B cell (primary cell): ENCODE measurements at regions not wholly inside any gene's neighbourhood (a gene's known extent, or its start where the extent isn't known, plus 50 kb on each side); places are given as distances from the start of the nearest gene placed in this dataset.

Experiments
- ATAC-seq: fragments of 200-7000 bp; cut with Tn5 transposase; one replicate; pipeline ENCODE4 v1.10.0; 2021; ENCODE audit warnings: low read depth, mild to moderate bottlenecking, moderate number of reproducible peaks, moderate library complexity
- CTCF ChIA-PET: fragments of 350-600 bp; sonication (Branson Sonifier 250); formaldehyde crosslinking; loops from one replicate; lab custom pipeline; 2021; ENCODE audit warnings: antibody characterized with exemption, inconsistent platforms; lab: Charles Lee
- POLR2A ChIA-PET: fragments of 350-600 bp; sonication (Branson Sonifier 250); formaldehyde crosslinking; loops from one replicate; lab custom pipeline; 2021; ENCODE audit warnings: antibody characterized with exemption; lab: Charles Lee
- DNase-seq: peaks from one replicate; pipeline ENCODE4 v3.0.0; 2013
- H2AFZ ChIP-seq: 2 replicates; pipeline ENCODE4 v1.6.1; 2012; ENCODE audit warnings: mild to moderate bottlenecking, low read depth, low read length; ENCODE audit not compliant: insufficient read depth, poor library complexity, severe bottlenecking
- H3K27ac ChIP-seq, 2 donors: 1 replicate in 1 of 2; 2 replicates in 1 of 2; pipeline ENCODE4 v1.5.1; 2012 to 2013; ENCODE audit warnings: low read length in 2 of 2, mild to moderate bottlenecking in 2 of 2, moderate library complexity in 1 of 2
- H3K27me3 ChIP-seq, 4 experiments: fragments of 200-600 bp in 1 of 4; sonication (generic) in 1 of 4; replicated peaks in 1 of 4; 1 replicate in 2 of 4; 2 replicates in 2 of 4; pipeline versions ENCODE4 v1.6.1 to v1.7.0; 2013 to 2016; ENCODE audit warnings: low read length in 3 of 4, mild to moderate bottlenecking in 2 of 4, mixed read lengths in 1 of 4, moderate library complexity in 1 of 4; ENCODE audit not compliant: insufficient read depth in 4 of 4, control insufficient read depth in 3 of 4; ENCODE audit errors: control extremely low read depth in 1 of 4
- H3K36me3 ChIP-seq, 2 experiments: replicated peaks in 1 of 2; 1 replicate in 1 of 2; 2 replicates in 1 of 2; pipeline versions ENCODE4 v1.6.1 to v1.7.1; 2013; ENCODE audit warnings: low read length in 1 of 2; ENCODE audit not compliant: insufficient read depth in 2 of 2, control insufficient read depth in 1 of 2; ENCODE audit errors: control extremely low read depth in 1 of 2, extremely low read depth in 1 of 2
- H3K4me1 ChIP-seq, 2 donors: fragments of 200-600 bp in 1 of 2; sonication (generic) in 1 of 2; 1 replicate in 1 of 2; 2 replicates in 1 of 2; pipeline versions ENCODE4 v1.5.1 to v1.6.1; 2013 to 2017; ENCODE audit warnings: low read length in 2 of 2; ENCODE audit not compliant: control insufficient read depth in 2 of 2, insufficient read depth in 2 of 2
- H3K4me2 ChIP-seq: replicated peaks from 2 replicates; pipeline ENCODE3; 2012; ENCODE audit warnings: mild to moderate bottlenecking, low read depth, low read length; ENCODE audit not compliant: poor library complexity, severe bottlenecking
- H3K4me3 ChIP-seq, 5 experiments: fragments of 200-600 bp in 1 of 5; sonication (generic) in 1 of 5; 1 replicate in 3 of 5; 2 replicates in 2 of 5; pipeline versions ENCODE4 v1.5.1 to v1.7.0; 2011 to 2016; ENCODE audit warnings: low read length in 4 of 5, mild to moderate bottlenecking in 4 of 5, low read depth in 2 of 5, control low read depth in 1 of 5, moderate library complexity in 1 of 5; ENCODE audit not compliant: insufficient read depth in 1 of 5; ENCODE audit errors: control extremely low read depth in 1 of 5, extremely low read depth in 1 of 5
- H3K79me2 ChIP-seq: fragments of 200-600 bp; sonication (generic); one replicate; pipeline ENCODE4 v1.6.0; 2016; ENCODE audit warnings: low read length; ENCODE audit not compliant: control insufficient read depth, insufficient read depth
- H3K9ac ChIP-seq: fragments of 200-600 bp; sonication (generic); 2 replicates; pipeline ENCODE4 v1.6.1; 2017; ENCODE audit warnings: mild to moderate bottlenecking, low read length, moderate library complexity
- H3K9me3 ChIP-seq, 3 donors: one replicate each; pipeline versions ENCODE4 v1.6.1 to v1.7.1; 2013; ENCODE audit warnings: low read length in 2 of 3; ENCODE audit not compliant: control insufficient read depth in 2 of 3, insufficient read depth in 1 of 3; ENCODE audit errors: control extremely low read depth in 1 of 3
- H4K20me1 ChIP-seq: 2 replicates; pipeline ENCODE4 v1.6.0; 2012; ENCODE audit warnings: mild to moderate bottlenecking, low read length; ENCODE audit not compliant: insufficient read depth, control insufficient read depth, poor library complexity, severe bottlenecking
- H3K27ac Mint-ChIP-seq: one replicate; pipeline ENCODE4 v1.8.0; 2021; ENCODE audit warnings: mixed read lengths
- H3K27me3 Mint-ChIP-seq: one replicate; pipeline ENCODE4 v1.8.0; 2021; ENCODE audit warnings: mixed read lengths
- H3K4me1 Mint-ChIP-seq: one replicate; pipeline ENCODE4 v1.8.0; 2021; ENCODE audit warnings: mixed read lengths
- H3K4me3 Mint-ChIP-seq: one replicate; pipeline ENCODE4 v1.8.0; 2021; ENCODE audit warnings: mixed read lengths
- H3K9me3 Mint-ChIP-seq: one replicate; pipeline ENCODE4 v1.8.0; 2022; ENCODE audit warnings: mixed read lengths; ENCODE audit not compliant: insufficient read depth
- CTCF ChIP-seq: fragments of 200-600 bp; IDR thresholded peaks from one replicate; pipeline ENCODE4 v1.8.0; 2022; ENCODE audit warnings: antibody characterized with exemption, mild to moderate bottlenecking
- EZH2 ChIP-seq: IDR thresholded peaks from 2 replicates; pipeline ENCODE4 v1.6.1; 2012; ENCODE audit warnings: borderline replicate concordance, low read depth, mild to moderate bottlenecking, moderate library complexity, low read length; ENCODE audit not compliant: insufficient read depth, poor library complexity, severe bottlenecking
- WGBS: methylation state at CpG from one replicate; pipeline ENCODE4 v1.1.5; 2013; ENCODE audit warnings: missing lambda C conversion rate; ENCODE audit not compliant: insufficient coverage; 5-methylcytosine and 5-hydroxymethylcytosine counted together
- intact Hi-C: fragments of 100-400 bp; cut with micrococcal nuclease; formaldehyde crosslinking; loops from one replicate; pipeline ENCODE4 v1.10.0; 2022

GRCh38 chr16:60261425-60261824 lies 1527.3 kb upstream of the GOT2 start:
- WGBS = no CpG with 5 or more reads among the region's 1 CpG
- H3K4me2 ChIP-seq = no peak overlapping the region
- no peak for ATAC-seq
- intact Hi-C loops = no loop called here
- CTCF ChIA-PET = no interaction called here
- Mint-ChIP-seq H3K4me3 (no peak overlapping the region), H3K27me3 (no peaks in the 10 kb centered on the region), H3K27ac (no peak overlapping the region), H3K9me3 (peaks cover 3% of the 10 kb centered on the region), H3K4me1 (no peaks in the 10 kb centered on the region)
- POLR2A ChIA-PET = no interaction called here
- no peak overlapping the region for H3K4me3 ChIP-seq
- H4K20me1 ChIP-seq = no peaks in the 10 kb centered on the region
- H3K36me3 ChIP-seq = no peaks in the 10 kb centered on the region
- no peaks in the 10 kb centered on the region for H3K4me1 ChIP-seq
- no peaks in the 10 kb centered on the region for H3K79me2 ChIP-seq
- TF ChIP-seq CTCF = no peak
- no peak for TF ChIP-seq EZH2
- DNase-seq = no peak
- H3K9me3 ChIP-seq = no peaks in the 10 kb centered on the region
- H2AFZ ChIP-seq = no peak overlapping the region
- no peak overlapping the region for H3K27ac ChIP-seq
- no peak overlapping the region for H3K9ac ChIP-seq
- no peaks in the 10 kb centered on the region for H3K27me3 ChIP-seq

GRCh38 chr16:60259956-60260355 lies 1525.8 kb upstream of the GOT2 start:
- ATAC-seq (no peak), DNase-seq (no peak)
- H3K4me3 ChIP-seq = no peak overlapping the region
- Mint-ChIP-seq H3K9me3 (no peaks in the 10 kb centered on the region), H3K27me3 (no peaks in the 10 kb centered on the region), H3K27ac (no peak overlapping the region), H3K4me3 (no peak overlapping the region), H3K4me1 (no peaks in the 10 kb centered on the region)
- H3K36me3 ChIP-seq = no peaks in the 10 kb centered on the region
- H3K9ac ChIP-seq = no peak overlapping the region
- intact Hi-C loops = no loop called here
- no peaks in the 10 kb centered on the region for H3K4me1 ChIP-seq
- H3K9me3 ChIP-seq = no peaks in the 10 kb centered on the region
- POLR2A ChIA-PET = no interaction called here
- no peaks in the 10 kb centered on the region for H3K79me2 ChIP-seq
- no peak for TF ChIP-seq EZH2
- TF ChIP-seq CTCF = no peak
- WGBS = no CpG with 5 or more reads among the region's 2 CpGs
- no peaks in the 10 kb centered on the region for H4K20me1 ChIP-seq
- CTCF ChIA-PET = no interaction called here
- no peak overlapping the region for H2AFZ ChIP-seq
- H3K27me3 ChIP-seq = no peaks in the 10 kb centered on the region
- no peak overlapping the region for H3K27ac ChIP-seq
- H3K4me2 ChIP-seq = no peak overlapping the region
